ENCODE measurements at regions not wholly inside any gene's neighbourhood (a gene's known extent, or its start where the extent isn't known, plus 50 kb on each side); places are given as distances from the start of the nearest gene placed in this dataset.

GRCh38 chr15:47360305-47360704 lies 357.0 kb upstream of the SEMA6D start:
- Mint-ChIP-seq H3K36me3 (ENCODE audit: low read depth, unreplicated experiment) (no peaks in the 10 kb centered on the region), H3K4me3 (ENCODE audit: unreplicated experiment) (no peak overlapping the region), H3K27me3 (ENCODE audit: low read depth, unreplicated experiment) (peaks cover 4% of the 10 kb centered on the region), H3K9me3 (ENCODE audit: unreplicated experiment) (no peaks in the 10 kb centered on the region), H3K4me1 (ENCODE audit: low read depth, unreplicated experiment) (peaks cover 1% of the 10 kb centered on the region), H3K27ac (ENCODE audit: unreplicated experiment) (no peak overlapping the region)
- H3K36me3 ChIP-seq (ENCODE audit: insufficient read depth, low read length), result no peaks in the 10 kb centered on the region
- no peak for TF ChIP-seq EZH2 (IDR thresholded peaks at IDR 0.05; ENCODE audit: insufficient read depth, low read length)
- no peak for TF ChIP-seq CTCF (IDR thresholded peaks at IDR 0.05; ENCODE audit: insufficient read depth, low read depth, low read length)
- FAIRE-seq (no peak), DNase-seq (ENCODE audit: low read depth) (peak; percentile 14)
- no peaks in the 10 kb centered on the region for H4K20me1 ChIP-seq (ENCODE audit: insufficient read depth, low read length)
- no peak overlapping the region for H3K27ac ChIP-seq (ENCODE audit: low read depth, low read length)
- H3K4me2 ChIP-seq (ENCODE audit: low read length), result no peak overlapping the region
- H3K9me3 ChIP-seq (ENCODE audit: insufficient read depth, low read depth, low read length), result no peaks in the 10 kb centered on the region
- H3K27me3 ChIP-seq (ENCODE audit: insufficient read depth, low read length), result no peaks in the 10 kb centered on the region
- H3K4me1 ChIP-seq (ENCODE audit: insufficient read depth, low read length), result no peaks in the 10 kb centered on the region
- no peak overlapping the region for H3K9ac ChIP-seq (ENCODE audit: low read length)
- H2AFZ ChIP-seq (ENCODE audit: low read depth, low read length), result no peak overlapping the region
- no peaks in the 10 kb centered on the region for H3K79me2 ChIP-seq (ENCODE audit: insufficient read depth, low read length)
- no peak overlapping the region for H3K4me3 ChIP-seq (ENCODE audit: insufficient read depth, low read depth, low read length)

GRCh38 chr15:47362118-47362905 lies 355.0 kb upstream of the SEMA6D start:
- Histone ChIP-seq H3K9me3 (ENCODE audit: insufficient read depth, low read depth, low read length) (no peaks in the 10 kb centered on the region), H3K9ac (ENCODE audit: low read length) (no peak overlapping the region), H3K4me3 (ENCODE audit: insufficient read depth, low read depth, low read length) (no peak overlapping the region), H3K4me1 (ENCODE audit: insufficient read depth, low read length) (no peaks in the 10 kb centered on the region), H3K4me2 (ENCODE audit: low read length) (no peak overlapping the region), H3K27me3 (ENCODE audit: insufficient read depth, low read length) (no peaks in the 10 kb centered on the region), H3K79me2 (ENCODE audit: insufficient read depth, low read length) (no peaks in the 10 kb centered on the region), H2AFZ (ENCODE audit: low read depth, low read length) (no peak overlapping the region), H4K20me1 (ENCODE audit: insufficient read depth, low read length) (no peaks in the 10 kb centered on the region), H3K36me3 (ENCODE audit: insufficient read depth, low read length) (no peaks in the 10 kb centered on the region), H3K27ac (ENCODE audit: low read depth, low read length) (no peak overlapping the region)
- H3K4me3 Mint-ChIP-seq (ENCODE audit: unreplicated experiment), result no peak overlapping the region
- no peaks in the 10 kb centered on the region for H3K9me3 Mint-ChIP-seq (ENCODE audit: unreplicated experiment)
- H3K4me1 Mint-ChIP-seq (ENCODE audit: low read depth, unreplicated experiment), result peaks cover 1% of the 10 kb centered on the region
- no peak for FAIRE-seq
- H3K27ac Mint-ChIP-seq (ENCODE audit: unreplicated experiment), result no peak overlapping the region
- DNase-seq (ENCODE audit: low read depth), result no peak
- H3K36me3 Mint-ChIP-seq (ENCODE audit: low read depth, unreplicated experiment), result no peaks in the 10 kb centered on the region
- no peaks in the 10 kb centered on the region for H3K27me3 Mint-ChIP-seq (ENCODE audit: low read depth, unreplicated experiment)
- TF ChIP-seq EZH2 (IDR thresholded peaks at IDR 0.05; ENCODE audit: insufficient read depth, low read length) (no peak), CTCF (IDR thresholded peaks at IDR 0.05; ENCODE audit: insufficient read depth, low read depth, low read length) (no peak)

GRCh38 chr15:47363653-47364052 lies 353.7 kb upstream of the SEMA6D start:
- no peaks in the 10 kb centered on the region for H3K9me3 Mint-ChIP-seq (ENCODE audit: unreplicated experiment)
- Histone ChIP-seq H3K79me2 (ENCODE audit: insufficient read depth, low read length) (no peaks in the 10 kb centered on the region), H3K4me3 (ENCODE audit: insufficient read depth, low read depth, low read length) (no peak overlapping the region), H3K36me3 (ENCODE audit: insufficient read depth, low read length) (no peaks in the 10 kb centered on the region), H3K4me1 (ENCODE audit: insufficient read depth, low read length) (no peaks in the 10 kb centered on the region), H3K9me3 (ENCODE audit: insufficient read depth, low read depth, low read length) (no peaks in the 10 kb centered on the region), H3K4me2 (ENCODE audit: low read length) (no peak overlapping the region), H3K9ac (ENCODE audit: low read length) (no peak overlapping the region), H2AFZ (ENCODE audit: low read depth, low read length) (no peak overlapping the region), H3K27ac (ENCODE audit: low read depth, low read length) (no peak overlapping the region), H3K27me3 (ENCODE audit: insufficient read depth, low read length) (no peaks in the 10 kb centered on the region), H4K20me1 (ENCODE audit: insufficient read depth, low read length) (no peaks in the 10 kb centered on the region)
- H3K4me1 Mint-ChIP-seq (ENCODE audit: low read depth, unreplicated experiment), result peaks cover 1% of the 10 kb centered on the region
- H3K4me3 Mint-ChIP-seq (ENCODE audit: unreplicated experiment), result no peak overlapping the region
- H3K36me3 Mint-ChIP-seq (ENCODE audit: low read depth, unreplicated experiment), result no peaks in the 10 kb centered on the region
- no peak for DNase-seq (ENCODE audit: low read depth)
- FAIRE-seq, result no peak
- no peak overlapping the region for H3K27ac Mint-ChIP-seq (ENCODE audit: unreplicated experiment)
- no peak for TF ChIP-seq EZH2 (IDR thresholded peaks at IDR 0.05; ENCODE audit: insufficient read depth, low read length)
- TF ChIP-seq CTCF (IDR thresholded peaks at IDR 0.05; ENCODE audit: insufficient read depth, low read depth, low read length), result no peak
- H3K27me3 Mint-ChIP-seq (ENCODE audit: low read depth, unreplicated experiment), result no peaks in the 10 kb centered on the region

Measured in astrocyte (in vitro differentiated cells and primary cell).